GM21381 (cell line): ENCODE measurements at regions not wholly inside any gene's neighbourhood (a gene's known extent, or its start where the extent isn't known, plus 50 kb on each side); places are given as distances from the start of the nearest gene placed in this dataset.
"Not testable (repeated sequence)": the region's sequence is repeated elsewhere in the genome, so short reads cannot be mapped to it uniquely, and the experiment has no call there.

Experiments
- ATAC-seq: cut with Tn5 transposase; IDR thresholded peaks from one replicate; pipeline ENCODE4 v1.9.1; 2021; ENCODE audit warnings: mild to moderate bottlenecking, moderate library complexity; ENCODE audit not compliant: unreplicated experiment

- no peak for ATAC-seq
Measured at GRCh38 chr6:6412221-6412620, 91.8 kb upstream of the F13A1 start.

- ATAC-seq: no peak
Measured at GRCh38 chr6:6412700-6413099, 92.2 kb upstream of the F13A1 start.

GRCh38 chr6:6414931-6415330 is 94.5 kb upstream of the F13A1 start:
- no peak for ATAC-seq

GRCh38 chr6:6417475-6417874 is 97.0 kb upstream of the F13A1 start:
- ATAC-seq: no peak

- ATAC-seq: no peak
Measured at GRCh38 chr6:6418421-6418820, 98.0 kb upstream of the F13A1 start.

- no peak for ATAC-seq
Measured at GRCh38 chr6:6420107-6420506, 99.6 kb upstream of the F13A1 start.

GRCh38 chr6:6434151-6434550 is 113.7 kb upstream of the F13A1 start:
- no peak for ATAC-seq

GRCh38 chr6:6434723-6435122 is 114.3 kb upstream of the F13A1 start:
- ATAC-seq: no peak

- no peak for ATAC-seq
Measured at GRCh38 chr6:6436366-6436765, 115.9 kb upstream of the F13A1 start.

GRCh38 chr6:6436946-6437345 is 116.5 kb upstream of the F13A1 start:
- no peak for ATAC-seq

GRCh38 chr6:6438286-6438685 is 117.8 kb upstream of the F13A1 start:
- no peak for ATAC-seq

GRCh38 chr6:6439778-6440177 is 119.3 kb upstream of the F13A1 start:
- no peak for ATAC-seq

GRCh38 chr6:6452002-6452401 is 131.5 kb upstream of the F13A1 start:
- ATAC-seq: no peak

- no peak for ATAC-seq
Measured at GRCh38 chr6:6453186-6453585, 132.7 kb upstream of the F13A1 start.

GRCh38 chr6:6455272-6455671 is 133.2 kb upstream of the LY86 start:
- ATAC-seq: no peak

GRCh38 chr6:6458172-6458571 is 130.3 kb upstream of the LY86 start:
- ATAC-seq: no peak

- ATAC-seq: not testable (repeated sequence)
Measured at GRCh38 chr6:6459963-6460362, 128.6 kb upstream of the LY86 start.

GRCh38 chr6:6460416-6460815 is 128.1 kb upstream of the LY86 start:
- ATAC-seq: no peak

GRCh38 chr6:6461138-6461537 is 127.4 kb upstream of the LY86 start:
- no peak for ATAC-seq

GRCh38 chr6:6466967-6467761 is 121.4 kb upstream of the LY86 start:
- no peak for ATAC-seq

GRCh38 chr6:6469074-6469473 is 119.4 kb upstream of the LY86 start:
- ATAC-seq: no peak

GRCh38 chr6:6470123-6470522 is 118.4 kb upstream of the LY86 start:
- ATAC-seq: no peak

GRCh38 chr6:6471276-6471675 is 117.2 kb upstream of the LY86 start:
- no peak for ATAC-seq
